C4-2B (cell line): ENCODE measurements at regions not wholly inside any gene's neighbourhood (a gene's known extent, or its start where the extent isn't known, plus 50 kb on each side); places are given as distances from the start of the nearest gene placed in this dataset.

ENCODE experiments used
- ZFX ChIP-seq: fragments of 450-650 bp; IDR thresholded peaks from 2 replicates; pipeline ENCODE4 v1.6.1; 2017
- TF ChIP-seq, protein P1 (sequence below): fragments of 450-650 bp; conservative IDR thresholded peaks from 2 replicates; pipeline ENCODE4 v1.5.1; 2017; ENCODE audit warnings: mild to moderate bottlenecking

DNA sequence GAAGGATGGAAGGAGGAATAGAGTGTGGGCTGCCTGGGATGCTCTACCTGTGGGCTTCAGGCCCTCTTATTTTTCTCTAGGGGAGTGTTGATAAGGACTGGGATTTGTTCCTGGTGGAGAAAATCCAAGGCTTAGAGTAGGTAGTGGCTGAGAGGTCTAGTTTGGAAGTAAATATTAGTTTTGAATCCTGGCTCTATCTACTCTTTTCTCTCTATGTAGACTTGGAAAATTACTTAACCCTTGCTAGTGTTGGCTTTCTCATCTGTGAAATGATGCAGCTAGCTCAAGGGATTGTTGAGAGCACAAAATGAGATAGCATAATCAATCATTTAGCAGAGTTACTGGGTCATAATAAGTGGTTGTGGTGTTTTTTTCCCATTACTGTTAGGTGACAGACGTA lies 102.7 kb upstream of the MLIP start:
- TF ChIP-seq, protein P1, sequence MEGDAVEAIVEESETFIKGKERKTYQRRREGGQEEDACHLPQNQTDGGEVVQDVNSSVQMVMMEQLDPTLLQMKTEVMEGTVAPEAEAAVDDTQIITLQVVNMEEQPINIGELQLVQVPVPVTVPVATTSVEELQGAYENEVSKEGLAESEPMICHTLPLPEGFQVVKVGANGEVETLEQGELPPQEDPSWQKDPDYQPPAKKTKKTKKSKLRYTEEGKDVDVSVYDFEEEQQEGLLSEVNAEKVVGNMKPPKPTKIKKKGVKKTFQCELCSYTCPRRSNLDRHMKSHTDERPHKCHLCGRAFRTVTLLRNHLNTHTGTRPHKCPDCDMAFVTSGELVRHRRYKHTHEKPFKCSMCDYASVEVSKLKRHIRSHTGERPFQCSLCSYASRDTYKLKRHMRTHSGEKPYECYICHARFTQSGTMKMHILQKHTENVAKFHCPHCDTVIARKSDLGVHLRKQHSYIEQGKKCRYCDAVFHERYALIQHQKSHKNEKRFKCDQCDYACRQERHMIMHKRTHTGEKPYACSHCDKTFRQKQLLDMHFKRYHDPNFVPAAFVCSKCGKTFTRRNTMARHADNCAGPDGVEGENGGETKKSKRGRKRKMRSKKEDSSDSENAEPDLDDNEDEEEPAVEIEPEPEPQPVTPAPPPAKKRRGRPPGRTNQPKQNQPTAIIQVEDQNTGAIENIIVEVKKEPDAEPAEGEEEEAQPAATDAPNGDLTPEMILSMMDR = no peak
- no peak for TF ChIP-seq ZFX
